ENCODE measurements at regions not wholly inside any gene's neighbourhood (a gene's known extent, or its start where the extent isn't known, plus 50 kb on each side); places are given as distances from the start of the nearest gene placed in this dataset.

DNA sequence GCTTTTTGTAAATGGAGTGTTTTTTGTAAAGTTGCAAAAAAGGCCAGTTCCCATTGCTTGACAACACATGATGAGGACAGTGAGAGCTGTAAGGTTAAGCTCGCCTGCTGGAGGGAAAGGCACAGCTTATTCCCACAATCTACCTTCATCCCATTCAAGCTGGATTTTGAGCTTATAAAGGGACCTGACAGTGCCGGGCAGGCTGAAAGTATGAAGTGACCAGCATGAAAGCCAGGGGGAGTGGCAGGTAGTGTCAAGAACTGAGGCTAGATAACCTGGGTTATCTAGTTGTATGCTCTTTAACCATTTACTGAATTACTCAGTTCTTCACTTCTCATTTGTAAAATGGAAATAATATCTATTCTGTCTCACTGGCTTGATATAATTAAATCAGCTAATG, 52.3 kb upstream of the KPNA4 start:
- no peak overlapping the region for H2AFZ ChIP-seq (ENCODE audit: low read depth, low read length, poor library complexity, severe bottlenecking)
- H3K79me2 ChIP-seq (ENCODE audit: insufficient read depth, low read length), result no peaks in the 10 kb centered on the region
- H3K36me3 ChIP-seq (ENCODE audit: control insufficient read depth in 1 of 2, insufficient read depth in 2 of 2, low read length in 2 of 2), result no peaks in the 10 kb centered on the region
- no peaks in the 10 kb centered on the region for H3K27me3 ChIP-seq (ENCODE audit: insufficient read depth, low read length)
- H3K4me3 ChIP-seq (replicated peaks in 1 of 2; ENCODE audit: low read depth in 1 of 2, low read length in 2 of 2), result no peak overlapping the region
- DNase-seq (ENCODE audit: low read depth, low spot score) (no peak), ATAC-seq (no peak)
- no peak overlapping the region for H3K27ac ChIP-seq (ENCODE audit: low read depth, low read length)
- intact Hi-C loops (cut with micrococcal nuclease), result no loop called here
- ChIA-PET CTCF (interaction anchor here (1.4 kb wide), 1 partner anchor 11 kb away, joined by 3 read pairs; no protein-coding TSS in a partner anchor), RAD21 (ENCODE audit: low non-redundant PET in 1 of 2, low total read pairs in 2 of 2, uncharacterized antibody in 2 of 2, unreplicated experiment in 2 of 2) (no interaction called here), POLR2A (no interaction called here)
- BruUV-seq (replicated peaks), result no TSS peak
- TF ChIP-seq POLR2AphosphoS5 (IDR thresholded peaks at IDR 0.05; ENCODE audit: low read depth, low read length) (no peak), ZFX (IDR thresholded peaks at IDR 0.05) (no peak), MAX (IDR thresholded peaks at IDR 0.05) (no peak), EGR1 (IDR thresholded peaks at IDR 0.05; ENCODE audit: low read depth) (no peak), JUND (IDR thresholded peaks at IDR 0.05) (no peak), POLR2A (IDR thresholded peaks at IDR 0.05; ENCODE audit: borderline replicate concordance, extremely low read depth, insufficient read depth, insufficient read length) (no peak), SP1 (IDR thresholded peaks at IDR 0.05; ENCODE audit: low read depth) (no peak), REST (IDR thresholded peaks at IDR 0.05; ENCODE audit: low read depth) (no peak), CBX3 (IDR thresholded peaks at IDR 0.05; ENCODE audit: low read depth) (no peak), CEBPB (IDR thresholded peaks at IDR 0.05; ENCODE audit: low read depth) (no peak)
- peaks cover 0 to 4% of the 10 kb centered on the region in 2 experiments; a peak in 1 of 4 replicates for H3K4me1 ChIP-seq (ENCODE audit: control insufficient read depth in 1 of 2, insufficient read depth in 2 of 2, low read length in 2 of 2)
- no peaks in the 10 kb centered on the region for H3K9me2 ChIP-seq (ENCODE audit: insufficient read depth)
- no peaks in the 10 kb centered on the region for H3K9me3 ChIP-seq (ENCODE audit: control insufficient read depth in 1 of 2, insufficient read depth in 1 of 2, low read depth in 1 of 2, low read length in 2 of 2)
- H3K4me2 ChIP-seq (ENCODE audit: low read length), result no peak overlapping the region
- no peak overlapping the region for H3K9ac ChIP-seq (ENCODE audit: low read length)
- no peaks in the 10 kb centered on the region for H4K20me1 ChIP-seq (ENCODE audit: insufficient read depth)

Measured in HCT116 (cell line).